ENCODE measurements at regions not wholly inside any gene's neighbourhood (a gene's known extent, or its start where the extent isn't known, plus 50 kb on each side); places are given as distances from the start of the nearest gene placed in this dataset.
"Not testable (repeated sequence)": the region's sequence is repeated elsewhere in the genome, so short reads cannot be mapped to it uniquely, and the experiment has no call there.

DNA sequence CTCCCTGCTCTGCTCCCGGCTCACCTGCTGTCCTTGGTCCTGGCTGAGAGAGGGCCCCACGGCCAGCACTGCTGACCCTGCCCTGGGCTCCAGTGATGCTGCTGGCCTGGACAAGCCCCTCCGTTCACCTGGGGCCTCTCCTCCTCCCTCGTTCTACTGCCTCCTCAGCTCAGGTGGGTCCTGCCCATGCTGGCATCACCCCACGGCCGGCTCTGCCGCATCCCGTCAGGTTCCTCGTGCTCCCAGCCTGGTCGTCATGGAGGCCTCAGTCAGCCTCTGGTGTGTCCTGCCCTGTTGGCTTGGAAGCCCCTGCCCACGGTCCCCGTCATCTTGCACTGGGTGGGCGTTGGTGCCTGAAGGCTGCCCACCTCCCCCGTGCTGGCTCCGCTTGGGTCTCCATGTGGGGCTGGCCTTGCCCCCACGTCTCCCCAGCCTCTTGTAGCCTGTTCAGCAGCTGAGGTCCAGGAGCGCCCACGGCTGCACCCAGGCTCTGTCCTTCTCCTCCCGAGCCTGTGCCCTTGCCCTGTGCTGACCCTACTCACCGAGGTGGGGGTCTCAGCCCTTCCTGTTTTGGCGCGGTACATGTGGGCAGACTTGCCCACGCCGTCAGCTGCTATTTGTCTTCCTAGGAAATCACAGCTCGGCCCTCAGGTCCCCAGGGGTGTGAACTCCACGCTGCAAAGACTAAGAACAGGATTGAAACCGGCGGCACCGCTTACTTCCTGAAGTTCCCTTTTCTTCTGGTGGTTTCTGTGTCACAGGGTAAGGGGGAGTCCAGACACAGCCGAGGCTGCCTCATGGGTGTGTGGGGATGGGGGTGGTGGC is 121.6 kb downstream of the TMEM121 start:
- Histone ChIP-seq H3K4me1 (ENCODE audit: insufficient read depth, low read length) (no peaks in the 10 kb centered on the region), H3K4me3 (ENCODE audit: low read length) (no peak overlapping the region), H3K9me3 (ENCODE audit: low read depth, low read length) (no peaks in the 10 kb centered on the region), H3K27me3 (ENCODE audit: insufficient read depth, low read length) (no peaks in the 10 kb centered on the region)

DNA sequence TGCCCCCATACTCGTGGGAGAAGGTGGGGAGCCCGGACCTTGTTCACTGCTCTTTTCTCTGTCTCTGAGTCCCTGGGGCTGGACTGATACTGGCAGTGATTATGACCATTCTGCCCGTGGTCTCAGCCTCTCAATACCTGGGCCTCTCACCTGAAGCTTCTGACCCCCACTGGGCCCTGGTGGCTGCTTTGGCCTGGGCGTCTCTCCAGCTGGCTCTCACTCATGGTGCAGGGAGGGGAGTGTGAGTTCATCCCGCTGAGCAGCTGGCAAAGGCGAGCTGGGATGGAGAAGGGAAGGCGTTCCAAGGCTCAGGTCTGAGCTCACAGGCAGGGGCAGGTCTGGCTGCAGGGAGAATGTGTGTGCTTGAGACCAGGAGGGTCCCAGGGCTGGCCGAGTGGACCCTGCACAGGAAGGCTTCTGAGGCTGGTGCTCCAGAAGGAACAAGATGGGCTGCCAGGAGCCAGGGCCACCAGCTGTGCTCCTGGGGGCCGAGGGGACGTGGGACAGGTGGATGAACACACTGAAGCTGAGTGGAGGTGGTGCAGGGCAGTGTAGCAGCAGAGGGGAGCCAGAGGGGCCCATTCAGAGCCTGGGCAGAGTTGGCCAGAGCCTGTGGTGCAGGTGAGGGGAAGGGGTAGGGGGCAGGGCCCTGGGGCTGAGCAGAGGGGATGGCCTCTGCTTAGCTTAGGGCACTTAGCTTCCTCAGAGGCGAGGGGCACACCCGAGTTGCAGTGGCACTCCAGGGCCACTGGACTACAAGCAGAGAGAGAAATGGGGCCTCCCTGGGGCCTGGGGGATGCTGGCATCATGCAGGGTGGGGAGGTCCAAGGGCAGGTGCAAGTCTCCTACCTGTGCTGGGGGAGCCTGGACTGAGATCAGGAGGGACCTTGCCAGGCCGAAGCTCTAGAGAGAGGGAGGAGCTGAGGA is 122.5 kb downstream of the TMEM121 start:
- H3K4me1 ChIP-seq (ENCODE audit: insufficient read depth, low read length): not testable (repeated sequence)

GRCh38 chr14:105652317-105652716 is 125.9 kb downstream of the TMEM121 start:
- H3K9me3 ChIP-seq (ENCODE audit: low read depth, low read length); H3K4me1 ChIP-seq (ENCODE audit: insufficient read depth, low read length); H3K4me3 ChIP-seq (ENCODE audit: low read length); H3K27me3 ChIP-seq (ENCODE audit: insufficient read depth, low read length): not testable (repeated sequence)

More for the DNA sequence above, 122.5 kb downstream of the TMEM121 start:
- H3K9me3 ChIP-seq (ENCODE audit: low read depth, low read length); H3K27me3 ChIP-seq (ENCODE audit: insufficient read depth, low read length); H3K4me3 ChIP-seq (ENCODE audit: low read length): not testable (repeated sequence)

GRCh38 chr14:105653921-105654320 is 127.5 kb downstream of the TMEM121 start:
- not testable (repeated sequence) for H3K27me3 ChIP-seq (ENCODE audit: insufficient read depth, low read length); H3K4me1 ChIP-seq (ENCODE audit: insufficient read depth, low read length); H3K9me3 ChIP-seq (ENCODE audit: low read depth, low read length); H3K4me3 ChIP-seq (ENCODE audit: low read length)

GRCh38 chr14:105659255-105659654 is 132.9 kb downstream of the TMEM121 start:
- not testable (repeated sequence) for H3K27me3 ChIP-seq (ENCODE audit: insufficient read depth, low read length); H3K9me3 ChIP-seq (ENCODE audit: low read depth, low read length); H3K4me3 ChIP-seq (ENCODE audit: low read length); H3K4me1 ChIP-seq (ENCODE audit: insufficient read depth, low read length)

GRCh38 chr14:105659935-105660527 is 133.6 kb downstream of the TMEM121 start:
- Histone ChIP-seq H3K4me3 (ENCODE audit: low read length) (no peak overlapping the region), H3K9me3 (ENCODE audit: low read depth, low read length) (no peaks in the 10 kb centered on the region), H3K4me1 (ENCODE audit: insufficient read depth, low read length) (no peaks in the 10 kb centered on the region), H3K27me3 (ENCODE audit: insufficient read depth, low read length) (no peaks in the 10 kb centered on the region)

DNA sequence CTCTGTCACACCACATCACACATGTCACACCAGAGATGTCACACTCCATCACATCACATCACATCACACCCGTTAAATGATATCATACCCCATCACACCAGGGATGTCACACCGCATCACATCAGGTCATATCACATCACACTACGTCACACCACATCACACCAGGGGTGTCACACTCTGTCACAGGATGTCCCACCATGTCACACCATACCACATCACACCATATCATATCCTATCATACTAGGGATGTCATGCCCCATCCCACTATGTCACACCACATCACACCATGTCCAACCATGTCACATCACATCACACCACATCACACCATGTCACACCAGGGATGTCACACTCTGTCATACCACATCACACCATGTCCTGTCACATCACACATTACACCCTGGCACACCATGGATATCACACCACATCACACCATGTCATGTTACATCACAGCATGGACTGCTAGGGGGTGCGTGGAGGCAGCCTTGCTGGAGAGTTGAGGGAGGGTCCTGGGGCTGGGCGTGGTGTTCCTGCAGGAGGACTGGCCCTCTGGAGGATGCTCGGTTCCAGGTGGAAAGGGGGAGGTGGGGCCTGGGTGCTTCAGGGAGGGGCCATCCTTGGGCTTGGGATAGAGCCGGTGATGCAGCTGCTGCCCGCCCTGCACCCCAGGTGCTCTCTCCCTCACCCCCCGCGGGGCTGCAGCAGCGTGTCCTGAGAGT is 134.6 kb downstream of the TMEM121 start:
- H3K4me3 ChIP-seq (ENCODE audit: low read length): no peak overlapping the region
- H3K27me3 ChIP-seq (ENCODE audit: insufficient read depth, low read length): no peaks in the 10 kb centered on the region
- H3K9me3 ChIP-seq (ENCODE audit: low read depth, low read length): no peaks in the 10 kb centered on the region
- no peaks in the 10 kb centered on the region for H3K4me1 ChIP-seq (ENCODE audit: insufficient read depth, low read length)

GRCh38 chr14:105662043-105662442 is 135.7 kb downstream of the TMEM121 start:
- H3K9me3 ChIP-seq (ENCODE audit: low read depth, low read length); H3K4me1 ChIP-seq (ENCODE audit: insufficient read depth, low read length); H3K27me3 ChIP-seq (ENCODE audit: insufficient read depth, low read length); H3K4me3 ChIP-seq (ENCODE audit: low read length): not testable (repeated sequence)

DNA sequence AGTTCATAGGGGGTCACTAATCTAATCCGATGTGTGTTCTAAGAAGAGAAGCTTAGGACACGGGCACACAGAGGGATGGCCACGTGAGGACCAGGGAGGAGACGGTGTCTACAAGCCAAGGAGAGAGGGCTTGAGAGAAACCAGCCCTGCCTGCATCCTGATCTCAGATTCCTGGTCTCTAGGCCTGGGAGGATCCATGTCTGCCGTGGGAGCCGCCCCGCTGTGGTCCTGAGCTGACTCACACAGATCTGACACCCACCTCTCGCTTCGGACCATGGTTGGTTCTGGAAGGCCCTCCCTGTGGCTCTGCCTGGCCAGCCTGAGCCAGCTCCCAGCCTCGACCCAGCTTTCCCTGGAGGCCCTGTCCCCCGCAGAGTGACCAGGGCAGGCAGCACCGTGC is 136.2 kb downstream of the TMEM121 start:
- H3K27me3 ChIP-seq (ENCODE audit: insufficient read depth, low read length); H3K4me1 ChIP-seq (ENCODE audit: insufficient read depth, low read length): not testable (repeated sequence)

GRCh38 chr14:105663323-105663722 is 136.9 kb downstream of the TMEM121 start:
- not testable (repeated sequence) for H3K4me1 ChIP-seq (ENCODE audit: insufficient read depth, low read length); H3K4me3 ChIP-seq (ENCODE audit: low read length); H3K9me3 ChIP-seq (ENCODE audit: low read depth, low read length); H3K27me3 ChIP-seq (ENCODE audit: insufficient read depth, low read length)

More for the DNA sequence above, 136.2 kb downstream of the TMEM121 start:
- H3K4me3 ChIP-seq (ENCODE audit: low read length); H3K9me3 ChIP-seq (ENCODE audit: low read depth, low read length): not testable (repeated sequence)

DNA sequence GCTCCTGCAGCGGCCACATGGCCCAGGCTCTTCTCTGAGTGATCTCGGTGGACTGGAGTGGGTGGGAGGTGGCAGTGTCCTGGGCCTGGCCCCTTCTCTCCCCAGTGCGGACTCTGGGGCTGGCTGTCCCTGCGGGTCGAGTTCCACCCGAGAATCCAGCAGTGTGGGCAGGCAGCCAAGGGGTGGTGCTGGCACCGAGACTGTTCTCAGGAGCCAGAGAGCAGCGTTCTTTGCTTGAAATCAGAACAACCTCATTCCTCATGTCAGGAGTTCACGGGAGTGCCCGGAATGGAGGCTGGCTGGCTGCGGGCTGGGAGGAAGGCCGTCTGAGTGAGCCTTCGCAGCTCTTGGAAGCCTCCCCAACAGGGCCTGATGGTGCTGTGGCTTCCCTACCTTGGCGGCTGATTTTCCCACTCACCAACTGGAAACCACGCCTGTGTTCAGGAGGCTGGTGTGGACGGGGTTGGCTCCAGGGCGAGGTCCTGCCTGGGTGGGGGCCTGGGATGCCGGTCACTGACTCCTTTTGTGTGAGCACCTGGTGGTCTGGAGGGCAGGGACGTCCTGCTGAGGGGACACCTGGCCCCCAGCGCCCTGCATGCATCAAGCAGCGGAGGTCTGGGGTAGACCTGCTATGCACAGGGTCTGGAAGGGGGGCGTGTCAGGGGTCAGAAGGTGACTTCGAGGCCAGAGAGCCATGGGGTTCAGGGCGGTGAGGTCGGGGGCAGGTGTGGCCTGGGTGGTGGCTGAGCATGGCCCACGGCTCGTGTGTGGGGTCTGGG is 137.6 kb downstream of the TMEM121 start:
- H3K4me1 ChIP-seq (ENCODE audit: insufficient read depth, low read length); H3K27me3 ChIP-seq (ENCODE audit: insufficient read depth, low read length); H3K9me3 ChIP-seq (ENCODE audit: low read depth, low read length); H3K4me3 ChIP-seq (ENCODE audit: low read length): not testable (repeated sequence)

- Histone ChIP-seq H3K9me3 (ENCODE audit: low read depth, low read length) (no peaks in the 10 kb centered on the region), H3K4me1 (ENCODE audit: insufficient read depth, low read length) (no peaks in the 10 kb centered on the region), H3K27me3 (ENCODE audit: insufficient read depth, low read length) (no peaks in the 10 kb centered on the region), H3K4me3 (ENCODE audit: low read length) (no peak overlapping the region)
These were observed 138.3 kb downstream of the TMEM121 start for GRCh38 chr14:105664691-105665090.

DNA sequence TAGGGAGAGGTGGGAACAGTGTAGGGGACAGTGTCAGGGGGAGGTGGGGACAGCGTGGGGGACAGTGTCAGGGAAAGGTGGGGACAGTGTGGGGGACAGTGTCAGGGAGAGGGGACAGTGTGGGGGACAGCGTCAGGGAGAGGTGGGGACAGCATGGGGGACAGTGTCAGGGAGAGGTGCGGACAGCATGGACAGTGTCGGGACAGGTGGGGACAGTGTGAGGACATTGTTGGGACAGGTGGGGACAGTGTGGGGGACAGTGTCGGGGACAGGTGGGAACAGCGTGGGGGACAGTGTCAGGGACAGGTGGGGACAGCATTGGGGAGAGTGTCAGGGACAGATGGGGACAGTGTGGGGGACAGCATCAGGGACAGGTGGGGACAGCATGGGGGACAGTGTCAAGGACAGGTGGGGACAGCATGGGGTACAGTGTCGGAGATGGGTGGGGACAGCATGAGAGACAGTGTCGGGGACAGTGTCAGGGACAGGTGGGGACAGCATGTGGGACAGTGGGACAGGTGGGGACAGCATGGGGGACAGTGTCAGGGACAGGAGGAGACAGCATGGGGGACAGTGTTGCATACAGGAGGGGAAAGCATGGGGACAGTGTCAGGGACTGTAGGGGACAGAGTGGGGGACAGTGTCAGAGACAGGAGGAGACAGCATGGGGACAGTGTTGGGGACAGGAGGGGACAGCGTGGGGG is 139.0 kb downstream of the TMEM121 start:
- Histone ChIP-seq H3K4me1 (ENCODE audit: insufficient read depth, low read length) (no peaks in the 10 kb centered on the region), H3K9me3 (ENCODE audit: low read depth, low read length) (no peaks in the 10 kb centered on the region), H3K27me3 (ENCODE audit: insufficient read depth, low read length) (no peaks in the 10 kb centered on the region), H3K4me3 (ENCODE audit: low read length) (no peak overlapping the region)

GRCh38 chr14:105665951-105666277 is 139.5 kb downstream of the TMEM121 start:
- Histone ChIP-seq H3K4me3 (ENCODE audit: low read length) (no peak overlapping the region), H3K9me3 (ENCODE audit: low read depth, low read length) (no peaks in the 10 kb centered on the region), H3K27me3 (ENCODE audit: insufficient read depth, low read length) (no peaks in the 10 kb centered on the region), H3K4me1 (ENCODE audit: insufficient read depth, low read length) (no peaks in the 10 kb centered on the region)

All from mononuclear cell (primary cell).